Hepatocyte (in vitro differentiated cells): ENCODE measurements at regions not wholly inside any gene's neighbourhood (a gene's known extent, or its start where the extent isn't known, plus 50 kb on each side); places are given as distances from the start of the nearest gene placed in this dataset.

ENCODE experiments used
- DNase-seq: peaks from one replicate; pipeline ENCODE4 v3.0.0-alpha.2; 2016; ENCODE audit warnings: low spot score
- H2AFZ ChIP-seq: fragments of 200-600 bp; sonication (generic); 2 replicates; pipeline ENCODE4 v1.6.0; 2016; ENCODE audit warnings: antibody characterized with exemption, mild to moderate bottlenecking
- H3K27ac ChIP-seq: fragments of 200-600 bp; sonication (generic); 2 replicates; pipeline ENCODE4 v1.5.1; 2016; ENCODE audit warnings: mild to moderate bottlenecking
- H3K27me3 ChIP-seq: fragments of 200-600 bp; sonication (generic); 2 replicates; pipeline ENCODE4 v1.6.1; 2016
- H3K36me3 ChIP-seq: fragments of 200-600 bp; sonication (generic); replicated peaks from 2 replicates; pipeline ENCODE4 v1.5.1; 2016; ENCODE audit warnings: low read depth; ENCODE audit not compliant: insufficient read depth
- H3K4me1 ChIP-seq: fragments of 200-600 bp; sonication (generic); 2 replicates; pipeline ENCODE4 v1.5.1; 2016; ENCODE audit warnings: mild to moderate bottlenecking, moderate library complexity; ENCODE audit not compliant: insufficient read depth
- H3K4me2 ChIP-seq: fragments of 200-600 bp; sonication (generic); 2 replicates; pipeline ENCODE4 v1.6.0; 2016
- H3K4me3 ChIP-seq: fragments of 200-600 bp; sonication (generic); 2 replicates; pipeline ENCODE4 v1.5.1; 2016; ENCODE audit warnings: mild to moderate bottlenecking
- H3K79me2 ChIP-seq: fragments of 200-600 bp; sonication (generic); 2 replicates; pipeline ENCODE4 v1.6.0; 2017; ENCODE audit warnings: mild to moderate bottlenecking
- H3K9me2 ChIP-seq: fragments of 200-600 bp; sonication (generic); replicated peaks from 2 replicates; pipeline ENCODE4 v1.6.0; 2017; ENCODE audit warnings: mild to moderate bottlenecking; ENCODE audit not compliant: insufficient read depth
- H3K9me3 ChIP-seq: fragments of 200-600 bp; sonication (generic); 2 replicates; pipeline ENCODE4 v1.5.1; 2016; ENCODE audit warnings: low read depth, mild to moderate bottlenecking
- H4K20me1 ChIP-seq: fragments of 200-600 bp; sonication (generic); 2 replicates; pipeline ENCODE4 v1.6.0; 2016; ENCODE audit warnings: mild to moderate bottlenecking; ENCODE audit not compliant: insufficient read depth, poor library complexity, severe bottlenecking
- EZH2 ChIP-seq: fragments of 200-600 bp; sonication (generic); IDR thresholded peaks from 2 replicates; pipeline ENCODE4 v1.6.1; 2016; ENCODE audit warnings: antibody characterized with exemption, mild to moderate bottlenecking, borderline replicate concordance
- EZH2phosphoT487 ChIP-seq: fragments of 200-600 bp; sonication (generic); IDR thresholded peaks from one replicate; pipeline ENCODE4 v1.6.1; 2018; ENCODE audit warnings: antibody characterized with exemption, mild to moderate bottlenecking, low read depth, moderate library complexity; ENCODE audit not compliant: unreplicated experiment, severe bottlenecking
- WGBS: methylation state at CpG from one replicate; pipeline ENCODE4 v1.1.6; 2016; ENCODE audit warnings: low lambda C conversion rate; ENCODE audit errors: missing lambda C conversion rate; 5-methylcytosine and 5-hydroxymethylcytosine counted together
- TF ChIP-seq, protein P1 (sequence below): fragments of 200-600 bp; sonication (generic); IDR thresholded peaks from 2 replicates; pipeline ENCODE4 v1.5.1; 2016; ENCODE audit warnings: antibody characterized with exemption, mild to moderate bottlenecking; ENCODE audit not compliant: poor library complexity

GRCh38 chr5:125365747-125366146 is 619.3 kb upstream of the ZNF608 start:
- H4K20me1 ChIP-seq = no peaks in the 10 kb centered on the region
- H3K4me1 ChIP-seq = no peaks in the 10 kb centered on the region
- no peak overlapping the region for H3K4me3 ChIP-seq
- no peaks in the 10 kb centered on the region for H3K27me3 ChIP-seq
- WGBS = 89% methylated on average over 2 of the region's 2 CpGs
- H2AFZ ChIP-seq = no peak overlapping the region
- DNase-seq = no peak
- no peaks in the 10 kb centered on the region for H3K9me2 ChIP-seq
- no peaks in the 10 kb centered on the region for H3K79me2 ChIP-seq
- H3K9me3 ChIP-seq = no peaks in the 10 kb centered on the region
- no peak for TF ChIP-seq EZH2
- TF ChIP-seq EZH2phosphoT487 = no peak
- TF ChIP-seq, protein P1, sequence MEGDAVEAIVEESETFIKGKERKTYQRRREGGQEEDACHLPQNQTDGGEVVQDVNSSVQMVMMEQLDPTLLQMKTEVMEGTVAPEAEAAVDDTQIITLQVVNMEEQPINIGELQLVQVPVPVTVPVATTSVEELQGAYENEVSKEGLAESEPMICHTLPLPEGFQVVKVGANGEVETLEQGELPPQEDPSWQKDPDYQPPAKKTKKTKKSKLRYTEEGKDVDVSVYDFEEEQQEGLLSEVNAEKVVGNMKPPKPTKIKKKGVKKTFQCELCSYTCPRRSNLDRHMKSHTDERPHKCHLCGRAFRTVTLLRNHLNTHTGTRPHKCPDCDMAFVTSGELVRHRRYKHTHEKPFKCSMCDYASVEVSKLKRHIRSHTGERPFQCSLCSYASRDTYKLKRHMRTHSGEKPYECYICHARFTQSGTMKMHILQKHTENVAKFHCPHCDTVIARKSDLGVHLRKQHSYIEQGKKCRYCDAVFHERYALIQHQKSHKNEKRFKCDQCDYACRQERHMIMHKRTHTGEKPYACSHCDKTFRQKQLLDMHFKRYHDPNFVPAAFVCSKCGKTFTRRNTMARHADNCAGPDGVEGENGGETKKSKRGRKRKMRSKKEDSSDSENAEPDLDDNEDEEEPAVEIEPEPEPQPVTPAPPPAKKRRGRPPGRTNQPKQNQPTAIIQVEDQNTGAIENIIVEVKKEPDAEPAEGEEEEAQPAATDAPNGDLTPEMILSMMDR = no peak
- no peak overlapping the region for H3K27ac ChIP-seq
- no peaks in the 10 kb centered on the region for H3K36me3 ChIP-seq
- H3K4me2 ChIP-seq = no peak overlapping the region

- Histone ChIP-seq H3K4me1 (no peaks in the 10 kb centered on the region), H3K36me3 (no peaks in the 10 kb centered on the region), H3K27me3 (no peaks in the 10 kb centered on the region), H3K27ac (no peak overlapping the region), H4K20me1 (no peaks in the 10 kb centered on the region), H3K4me3 (no peak overlapping the region), H2AFZ (no peak overlapping the region), H3K9me3 (no peaks in the 10 kb centered on the region), H3K4me2 (no peak overlapping the region), H3K9me2 (no peaks in the 10 kb centered on the region), H3K79me2 (no peaks in the 10 kb centered on the region)
- 100% methylated on average over 1 of the region's 1 CpG for WGBS
- no peak for DNase-seq
- TF ChIP-seq, protein P1 = no peak
- TF ChIP-seq EZH2 (no peak), EZH2phosphoT487 (no peak)
Observed at GRCh38 chr5:125367702-125368101, 621.3 kb upstream of the ZNF608 start.

GRCh38 chr5:125370461-125371205 is 624.2 kb upstream of the ZNF608 start:
- H4K20me1 ChIP-seq = no peaks in the 10 kb centered on the region
- H3K27ac ChIP-seq = no peak overlapping the region
- H3K9me3 ChIP-seq = no peaks in the 10 kb centered on the region
- no peaks in the 10 kb centered on the region for H3K36me3 ChIP-seq
- H3K79me2 ChIP-seq = no peaks in the 10 kb centered on the region
- H2AFZ ChIP-seq = no peak overlapping the region
- DNase-seq = no peak
- no peak overlapping the region for H3K4me3 ChIP-seq
- no peak overlapping the region for H3K4me2 ChIP-seq
- H3K4me1 ChIP-seq = no peaks in the 10 kb centered on the region
- TF ChIP-seq, protein P1 = no peak
- TF ChIP-seq EZH2 = no peak
- TF ChIP-seq EZH2phosphoT487 = no peak
- H3K27me3 ChIP-seq = no peaks in the 10 kb centered on the region
- no peaks in the 10 kb centered on the region for H3K9me2 ChIP-seq
